ENCODE measurements at regions not wholly inside any gene's neighbourhood (a gene's known extent, or its start where the extent isn't known, plus 50 kb on each side); places are given as distances from the start of the nearest gene placed in this dataset.
"Not testable (repeated sequence)": the region's sequence is repeated elsewhere in the genome, so short reads cannot be mapped to it uniquely, and the experiment has no call there.

DNA sequence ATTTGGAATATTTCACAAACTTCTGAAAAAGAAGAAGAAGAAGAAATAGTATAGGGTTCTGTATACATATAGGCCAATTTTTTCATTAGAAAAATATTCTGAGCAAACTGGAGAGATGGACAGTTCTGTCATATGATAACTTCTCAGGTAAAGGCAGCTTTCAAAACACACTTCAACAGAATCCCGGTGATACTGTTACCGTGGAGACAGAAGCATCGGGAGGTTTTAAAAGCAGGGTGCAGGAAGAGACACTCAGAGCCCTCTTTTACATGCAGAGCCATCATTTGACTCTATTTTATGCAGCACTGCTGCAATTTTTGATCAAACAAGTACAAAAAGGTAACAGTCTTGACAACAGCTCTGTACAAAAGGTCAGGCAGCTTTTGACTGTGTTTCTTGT lies 1785.4 kb downstream of the LRRC4C start:
- DNase-seq: no peak

DNA sequence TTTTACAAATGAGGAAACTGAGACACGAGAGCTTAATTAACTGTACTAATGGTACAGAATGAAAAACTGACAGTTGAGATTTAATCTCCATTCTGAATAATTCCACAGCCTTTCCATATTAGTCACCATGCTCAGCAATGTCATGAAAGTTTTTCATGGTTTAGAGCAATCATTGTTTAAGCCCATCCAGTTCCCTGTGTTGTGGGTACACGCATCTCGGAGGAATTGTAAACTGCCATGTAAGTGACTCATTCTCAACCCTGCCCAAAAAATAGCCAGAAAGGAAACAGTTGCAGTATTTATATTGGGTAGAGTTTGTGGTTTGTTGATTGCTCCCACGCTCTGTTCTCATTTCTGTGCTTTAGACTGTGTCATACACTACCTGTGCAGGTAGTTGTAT lies 1790.8 kb downstream of the LRRC4C start:
- no peak for DNase-seq

DNA sequence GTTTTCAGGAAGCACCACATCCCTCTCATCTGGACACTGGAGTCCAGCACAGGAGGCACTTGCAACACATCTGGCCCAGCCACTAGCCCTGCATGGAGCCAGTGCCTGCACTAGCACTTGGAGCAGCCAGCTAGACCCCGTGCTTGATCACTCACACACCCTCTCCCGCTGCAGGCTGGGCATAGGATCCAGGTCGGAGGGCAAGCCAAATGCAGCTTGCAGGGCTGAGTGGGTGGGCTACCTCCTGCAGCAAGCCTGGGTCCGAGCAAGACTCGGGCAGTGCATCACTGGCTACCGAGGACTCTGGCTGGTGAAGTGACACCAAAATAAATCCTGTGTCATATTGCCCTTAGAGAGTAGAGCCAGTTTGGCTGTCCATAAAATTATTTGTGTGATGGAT lies 1795.4 kb downstream of the LRRC4C start:
- DNase-seq: no peak

DNA sequence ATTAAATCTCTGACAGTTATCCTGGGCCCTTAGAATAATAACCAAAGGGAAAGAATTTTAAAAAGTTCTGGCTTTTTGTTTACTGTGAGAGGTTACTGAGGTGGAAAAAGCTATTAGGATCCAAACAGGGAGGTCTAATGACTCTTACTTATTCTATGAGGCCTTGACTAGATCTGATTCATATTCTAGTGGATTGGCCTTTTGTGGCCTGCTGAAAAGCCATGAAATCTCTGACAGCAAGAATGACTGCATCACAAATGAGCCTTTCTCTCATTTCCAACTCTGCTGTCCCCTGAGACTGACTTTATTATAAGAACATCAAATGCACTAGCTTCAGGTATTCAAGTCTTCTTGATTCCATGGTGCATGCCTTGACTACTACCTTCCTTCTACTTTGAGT lies 1797.6 kb downstream of the LRRC4C start:
- DNase-seq: no peak

DNA sequence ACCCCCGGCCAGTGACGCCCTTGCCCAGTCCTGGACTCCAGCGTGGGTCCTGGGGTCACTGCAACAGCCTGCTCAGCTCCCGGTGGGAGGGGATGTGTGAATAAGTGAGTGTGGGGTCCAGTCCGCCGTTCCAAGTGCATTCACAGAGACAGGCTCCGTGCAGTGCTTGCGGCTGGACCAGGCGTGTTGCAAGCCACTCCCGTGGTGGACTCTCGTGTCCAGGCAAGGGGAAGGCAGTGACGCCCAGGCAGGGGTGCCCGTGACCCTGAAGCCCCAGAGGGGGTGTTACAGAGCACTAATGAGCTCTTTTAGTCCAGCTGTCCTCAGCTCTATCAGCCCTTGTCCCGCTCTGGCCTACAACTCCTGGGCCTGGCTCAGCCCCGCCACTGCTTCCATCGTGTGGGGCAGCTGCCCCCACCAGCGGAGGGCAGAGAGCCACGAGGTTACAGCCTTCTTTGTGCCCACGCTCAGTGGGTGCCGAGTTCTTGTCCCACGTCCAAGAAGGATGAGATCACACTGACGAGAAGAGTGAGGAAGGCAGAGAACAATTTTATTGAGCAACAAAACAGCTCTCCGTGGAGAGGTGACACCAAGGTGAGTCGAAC lies 1807.5 kb downstream of the LRRC4C start:
- DNase-seq: no peak

DNA sequence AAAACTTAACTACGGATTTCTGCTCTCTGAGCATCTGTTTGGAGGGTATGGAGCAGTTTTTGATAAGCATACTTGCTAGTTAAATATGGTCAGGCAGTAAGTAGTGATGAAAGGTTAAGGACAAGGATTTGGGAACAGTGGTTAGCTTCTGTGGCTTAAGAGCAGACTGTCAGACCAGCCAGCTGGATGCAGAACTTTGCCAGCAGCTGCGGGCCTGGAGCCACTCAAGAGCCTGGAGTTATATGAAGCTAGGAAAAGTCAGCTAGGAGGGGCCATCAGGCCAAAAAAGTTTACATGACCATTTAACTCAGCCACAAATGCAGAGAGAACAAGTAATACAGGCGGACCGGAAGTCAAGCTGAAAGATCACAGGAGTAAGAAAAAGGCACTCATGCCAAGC lies 1817.7 kb downstream of the LRRC4C start:
- no peak for DNase-seq

DNA sequence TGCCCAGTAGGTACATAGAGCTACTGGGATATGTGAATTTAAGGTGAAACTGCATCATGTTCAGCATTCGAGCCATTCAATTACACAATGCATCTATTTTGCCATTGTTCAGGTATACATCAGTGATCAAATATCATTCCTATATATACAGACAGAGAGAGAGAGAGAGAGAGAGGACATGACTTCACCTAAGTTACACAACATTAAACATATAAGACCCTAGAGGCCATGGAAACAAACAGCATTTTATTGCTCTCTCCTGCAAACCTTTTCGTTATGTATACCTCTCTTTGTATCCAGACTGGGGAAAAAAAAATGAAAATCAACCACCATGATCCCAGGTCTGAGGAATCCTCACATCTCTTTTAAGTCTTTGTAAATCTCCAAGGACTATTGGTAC lies 1829.1 kb downstream of the LRRC4C start:
- no peak for DNase-seq

DNA sequence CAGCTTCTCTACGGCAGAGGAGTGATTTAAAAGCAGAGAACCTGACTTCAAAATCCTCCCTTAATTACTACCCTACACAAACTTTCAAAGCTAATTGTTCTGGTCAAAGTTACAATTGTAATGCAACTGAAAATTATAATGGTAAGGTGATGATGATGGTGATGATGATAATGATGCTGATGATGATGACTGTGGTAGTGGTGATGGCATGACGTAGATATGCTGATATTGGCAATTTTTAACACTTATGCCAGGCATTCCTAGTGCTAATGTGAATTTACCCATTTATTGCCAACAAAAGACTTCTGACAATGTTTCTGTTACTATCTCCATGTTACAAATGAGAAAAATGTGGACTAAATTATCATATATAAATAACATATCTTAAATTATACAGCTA lies 1831.1 kb downstream of the LRRC4C start:
- no peak for DNase-seq

DNA sequence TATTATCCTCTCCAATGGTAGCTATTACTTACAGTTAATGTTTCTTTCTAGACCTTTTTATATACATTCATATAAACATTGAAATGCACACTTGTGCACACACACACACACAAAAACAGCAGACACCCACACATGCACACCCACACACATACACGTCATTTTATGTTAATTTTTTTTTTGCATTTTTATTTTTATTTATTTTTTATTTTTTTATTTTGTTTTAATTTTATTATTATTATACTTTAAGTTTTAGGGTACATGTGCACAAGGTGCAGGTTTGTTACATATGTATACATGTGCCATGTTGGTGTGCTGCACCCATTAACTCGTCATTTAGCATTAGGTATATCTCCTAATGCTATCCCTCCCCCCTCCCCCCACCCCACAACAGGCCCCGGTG lies 1839.1 kb downstream of the LRRC4C start:
- not testable (repeated sequence) for DNase-seq

DNA sequence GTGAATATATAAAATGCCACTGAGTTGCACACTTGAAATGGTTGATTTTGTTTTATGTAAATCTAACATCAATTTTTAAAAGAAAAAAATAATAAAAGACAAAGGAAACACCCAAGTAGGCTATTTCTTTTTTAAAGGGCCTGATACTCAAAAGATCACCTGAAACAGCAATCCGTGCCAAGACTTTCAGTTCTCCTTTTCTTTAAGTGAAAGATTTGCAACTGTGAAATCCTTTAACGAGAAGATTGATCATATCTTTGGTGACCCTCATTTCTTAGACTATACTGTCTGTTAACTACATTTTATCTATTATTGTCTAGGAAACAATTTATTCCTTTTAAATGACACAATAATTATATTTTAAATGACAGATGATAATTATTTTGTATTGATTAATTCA lies 1841.5 kb downstream of the LRRC4C start:
- DNase-seq: no peak

DNA sequence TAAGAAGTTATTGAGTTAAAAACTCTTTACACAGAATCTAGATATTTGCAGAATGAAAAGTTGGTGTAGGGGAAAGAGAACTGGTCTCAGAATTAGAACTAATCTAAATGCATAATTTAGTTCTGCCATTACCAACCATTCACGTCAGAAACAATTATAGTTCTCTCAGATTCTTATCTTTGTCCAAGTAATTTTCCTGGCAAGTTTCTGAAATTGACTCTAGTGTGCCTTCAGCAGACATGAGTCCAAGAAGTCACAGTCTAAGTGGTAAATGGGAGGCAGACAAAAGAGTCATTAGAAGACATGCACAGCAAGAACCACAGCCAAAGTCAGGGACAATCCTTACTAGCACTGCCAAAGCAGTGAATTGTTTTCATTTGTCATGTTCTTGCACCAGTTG lies 1870.1 kb downstream of the LRRC4C start:
- DNase-seq: no peak

DNA sequence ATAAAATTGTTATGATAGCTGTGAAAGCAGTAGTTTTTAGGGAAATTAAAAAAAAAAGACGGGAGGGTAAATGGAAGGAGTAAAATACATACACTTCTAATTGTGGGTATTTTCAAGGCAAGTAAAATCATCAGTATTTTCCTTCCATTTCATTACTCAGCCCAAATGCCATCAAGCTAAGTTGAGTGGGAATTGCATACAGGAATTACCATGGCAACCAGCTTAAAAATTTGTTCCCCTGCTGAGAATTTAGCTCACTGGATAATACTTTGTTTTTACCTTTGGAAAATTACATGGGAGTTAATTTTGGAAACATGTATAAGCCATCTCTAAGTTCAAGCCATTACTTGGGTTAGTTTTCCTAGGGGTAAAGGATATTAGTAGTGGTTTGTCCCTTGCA lies 1873.4 kb downstream of the LRRC4C start:
- DNase-seq: no peak

DNA sequence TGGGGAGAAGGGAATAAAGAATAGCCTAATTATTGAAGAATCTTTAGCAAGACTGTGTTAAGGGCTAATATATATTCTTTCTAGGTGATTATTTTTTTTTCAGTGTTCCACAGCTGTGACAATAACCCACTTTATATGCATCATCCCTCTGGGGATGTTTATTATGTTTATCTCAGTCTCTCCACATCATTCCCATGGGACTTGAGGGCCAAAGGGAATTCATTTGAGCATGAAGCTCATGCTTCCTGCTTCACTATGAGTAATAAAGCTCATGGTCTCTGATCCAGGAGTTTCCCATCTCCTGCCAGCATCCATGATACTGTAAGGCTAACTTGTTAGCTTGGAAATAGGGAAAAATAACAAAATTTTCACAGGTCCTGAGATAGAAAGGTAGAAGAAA lies 1888.4 kb downstream of the LRRC4C start:
- no peak for DNase-seq

DNA sequence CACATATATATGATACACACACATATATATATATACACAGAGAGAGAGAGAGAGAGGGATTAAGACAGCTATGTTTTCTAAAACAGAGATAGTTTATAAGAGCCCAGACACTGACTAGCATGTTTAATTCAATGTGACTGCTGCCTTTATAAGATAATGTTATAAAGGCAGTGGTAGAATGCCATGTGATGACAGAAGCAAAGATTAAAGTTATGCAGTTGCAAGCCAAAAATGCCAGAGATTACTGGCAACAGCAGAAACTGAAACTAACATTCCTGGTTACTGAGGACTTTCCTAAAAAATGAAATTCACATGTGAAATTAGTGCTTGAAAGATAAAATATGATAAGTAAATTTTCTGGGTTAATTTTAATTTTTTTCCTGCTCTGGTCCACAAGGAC lies 1888.9 kb downstream of the LRRC4C start:
- no peak for DNase-seq

DNA sequence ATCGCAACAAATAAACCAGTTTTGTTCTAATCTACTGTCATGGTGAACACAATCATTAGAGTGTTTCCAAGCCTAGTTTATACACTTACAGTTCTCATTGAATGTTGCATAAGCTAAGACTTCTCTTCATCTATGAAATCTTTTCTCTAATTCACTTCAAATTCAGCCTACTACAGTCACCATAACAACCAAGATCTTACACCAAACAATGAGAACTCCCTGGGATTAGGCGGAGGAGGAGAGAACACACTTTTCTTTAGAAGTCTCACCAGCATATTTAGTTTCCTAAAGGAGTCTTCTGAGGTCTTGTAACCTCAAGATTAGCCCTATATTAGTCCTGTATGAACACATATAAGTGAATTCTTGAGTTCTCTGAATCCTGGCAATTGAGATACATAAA lies 1889.7 kb downstream of the LRRC4C start:
- no peak for DNase-seq

DNA sequence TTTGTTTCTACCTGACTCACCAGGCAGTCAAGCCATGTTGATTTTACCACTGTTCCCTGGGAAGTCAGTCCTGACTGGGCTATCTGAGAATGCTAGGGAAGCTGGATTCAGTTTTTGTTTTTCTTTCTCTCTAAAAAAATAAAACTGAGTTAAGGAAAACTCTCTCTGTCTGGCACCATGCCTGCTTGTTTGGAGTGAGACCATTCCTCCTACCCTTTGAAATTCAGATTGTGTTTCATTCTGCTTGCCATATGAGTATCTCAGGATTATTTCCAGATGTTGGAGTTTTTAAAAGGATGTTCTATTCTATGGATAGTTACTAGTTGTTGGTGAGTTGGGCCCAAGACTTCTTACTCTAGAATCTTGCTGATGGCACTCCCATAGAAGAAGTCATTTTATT lies 1917.0 kb downstream of the LRRC4C start:
- DNase-seq: peak; percentile 19

DNA sequence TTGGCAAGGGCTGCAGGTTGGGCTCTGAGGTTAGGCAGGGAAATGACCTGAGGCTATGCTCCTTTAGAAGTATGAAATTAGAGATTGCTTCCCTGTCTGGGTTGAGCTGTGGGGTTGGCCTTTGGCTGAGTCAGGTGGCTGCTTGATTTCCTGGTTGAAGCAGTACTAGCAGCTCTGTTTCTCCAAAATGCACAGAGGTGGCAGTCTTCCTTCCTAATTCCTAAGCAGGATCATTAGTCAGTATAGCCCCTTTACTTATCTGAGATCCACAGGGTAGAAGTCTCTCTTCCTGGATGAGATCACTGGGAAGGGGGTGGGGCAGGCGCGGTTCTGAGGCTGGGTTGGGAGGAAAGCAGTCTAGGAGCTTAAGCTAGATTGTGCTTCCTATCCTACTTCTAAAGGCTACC lies 1917.5 kb downstream of the LRRC4C start:
- peak; percentile 1 for DNase-seq

DNA sequence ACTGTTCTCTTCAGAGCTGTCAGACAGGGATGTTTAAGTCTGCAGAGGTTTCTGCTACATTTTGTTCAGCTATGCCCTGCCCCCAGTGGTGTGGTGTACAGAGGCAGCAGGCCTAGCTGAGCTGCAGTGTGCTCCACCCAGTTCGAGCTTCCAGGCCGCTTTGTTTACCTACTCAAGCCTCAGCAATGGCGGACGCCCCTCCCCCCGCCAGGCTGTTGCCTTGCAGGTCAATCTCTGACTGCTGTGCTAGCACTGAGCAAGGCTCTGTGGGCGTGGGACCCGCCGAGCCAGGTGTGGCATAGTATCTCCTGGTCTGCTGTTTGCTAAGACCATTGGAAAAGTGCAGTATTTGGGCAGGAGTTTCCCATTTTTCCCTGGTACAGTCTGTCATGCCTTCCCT lies 1923.1 kb downstream of the LRRC4C start:
- DNase-seq: not testable (repeated sequence)

Data from hindlimb muscle (tissue), 1 donor.